Liver (tissue), 3 donors: ENCODE measurements at regions not wholly inside any gene's neighbourhood (a gene's known extent, or its start where the extent isn't known, plus 50 kb on each side); places are given as distances from the start of the nearest gene placed in this dataset.

Experiments
- FOXA2 ChIP-seq: IDR thresholded peaks from 2 replicates; pipeline ENCODE4 v1.6.1; 2016; ENCODE audit warnings: antibody characterized with exemption
- RAD21 ChIP-seq, 2 donors: IDR thresholded peaks; 2 replicates each; pipeline ENCODE4 v1.6.1; 2016; ENCODE audit warnings: antibody characterized with exemption in 2 of 2, mild to moderate bottlenecking in 2 of 2
- REST ChIP-seq: IDR thresholded peaks from 2 replicates; pipeline ENCODE4 v1.6.1; 2016; ENCODE audit warnings: antibody characterized with exemption, mild to moderate bottlenecking
- TF ChIP-seq, protein P1 (sequence below): fragments of 150-350 bp; IDR thresholded peaks from 2 replicates; pipeline ENCODE4 v1.5.1; 2017; ENCODE audit warnings: improper control_type of control experiment, low read depth, low read length; ENCODE audit not compliant: missing input control
- donor health status: healthy.
- donor health status: healthy.

DNA sequence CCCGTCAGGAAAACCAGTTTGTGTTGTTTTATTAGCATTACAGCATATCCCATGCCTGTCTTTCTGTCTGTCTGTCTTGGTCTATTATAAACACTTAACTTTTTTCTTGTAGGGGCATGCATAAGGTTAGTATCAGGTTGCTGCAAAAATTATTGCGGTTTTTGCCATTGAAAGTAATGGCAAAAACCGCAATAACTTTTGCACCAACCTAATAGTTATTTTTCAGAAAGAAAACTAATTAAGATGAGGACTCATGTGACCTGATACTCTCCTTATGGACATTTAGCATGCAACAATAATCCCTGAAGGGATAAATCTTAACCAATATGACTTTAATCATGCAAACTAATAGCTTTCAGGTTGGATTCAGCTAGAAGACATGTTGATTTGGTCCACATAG is 326.7 kb upstream of the SUCLG2 start:
- TF ChIP-seq RAD21 (IDR thresholded peaks at IDR 0.05) = no peak
- TF ChIP-seq, protein P1, sequence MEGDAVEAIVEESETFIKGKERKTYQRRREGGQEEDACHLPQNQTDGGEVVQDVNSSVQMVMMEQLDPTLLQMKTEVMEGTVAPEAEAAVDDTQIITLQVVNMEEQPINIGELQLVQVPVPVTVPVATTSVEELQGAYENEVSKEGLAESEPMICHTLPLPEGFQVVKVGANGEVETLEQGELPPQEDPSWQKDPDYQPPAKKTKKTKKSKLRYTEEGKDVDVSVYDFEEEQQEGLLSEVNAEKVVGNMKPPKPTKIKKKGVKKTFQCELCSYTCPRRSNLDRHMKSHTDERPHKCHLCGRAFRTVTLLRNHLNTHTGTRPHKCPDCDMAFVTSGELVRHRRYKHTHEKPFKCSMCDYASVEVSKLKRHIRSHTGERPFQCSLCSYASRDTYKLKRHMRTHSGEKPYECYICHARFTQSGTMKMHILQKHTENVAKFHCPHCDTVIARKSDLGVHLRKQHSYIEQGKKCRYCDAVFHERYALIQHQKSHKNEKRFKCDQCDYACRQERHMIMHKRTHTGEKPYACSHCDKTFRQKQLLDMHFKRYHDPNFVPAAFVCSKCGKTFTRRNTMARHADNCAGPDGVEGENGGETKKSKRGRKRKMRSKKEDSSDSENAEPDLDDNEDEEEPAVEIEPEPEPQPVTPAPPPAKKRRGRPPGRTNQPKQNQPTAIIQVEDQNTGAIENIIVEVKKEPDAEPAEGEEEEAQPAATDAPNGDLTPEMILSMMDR = no peak
- TF ChIP-seq REST = no peak
- no peak for TF ChIP-seq FOXA2
